Transverse colon (tissue), 4 donors: ENCODE measurements at regions not wholly inside any gene's neighbourhood (a gene's known extent, or its start where the extent isn't known, plus 50 kb on each side); places are given as distances from the start of the nearest gene placed in this dataset.

Source experiments
- DNase-seq: peaks from one replicate; pipeline ENCODE4 v3.0.0-alpha.2; 2019
- H3K27ac ChIP-seq, 4 donors: fragments of 200-600 bp; sonication (generic); 2 replicates each; pipeline ENCODE4 v1.5.1; 2016 to 2018; ENCODE audit warnings: inconsistent platforms in 4 of 4
- H3K27me3 ChIP-seq: fragments of 200-600 bp; sonication (generic); 2 replicates; pipeline ENCODE4 v1.5.1; 2017; ENCODE audit warnings: inconsistent platforms
- H3K36me3 ChIP-seq, 4 donors: fragments of 200-600 bp; sonication (generic); 2 replicates each; pipeline ENCODE4 v1.5.1; 2017 to 2019; ENCODE audit warnings: inconsistent platforms in 4 of 4
- H3K4me1 ChIP-seq, 4 donors: fragments of 200-600 bp; sonication (generic); 2 replicates each; pipeline ENCODE4 v1.5.1; 2017 to 2020; ENCODE audit warnings: inconsistent platforms in 4 of 4
- H3K4me3 ChIP-seq, 4 donors: fragments of 200-600 bp; sonication (generic); 1 replicate in 1 of 4; 2 replicates in 3 of 4; pipeline versions ENCODE4 v1.5.1 to v1.6.1; 2017 to 2019; ENCODE audit warnings: inconsistent platforms in 4 of 4
- H3K9me3 ChIP-seq, 2 donors: fragments of 200-600 bp; sonication (generic); 2 replicates each; pipeline ENCODE4 v1.5.1; 2017 to 2019; ENCODE audit warnings: inconsistent platforms in 2 of 2
- EP300 ChIP-seq: sonication (generic); formaldehyde crosslinking; IDR thresholded peaks from one replicate; pipeline ENCODE4 v1.6.1; 2017; ENCODE audit warnings: antibody characterized with exemption, low read depth
- POLR2A ChIP-seq: fragments of 450-650 bp; IDR thresholded peaks from one replicate; pipeline ENCODE4 v1.6.1; 2016; ENCODE audit warnings: antibody characterized with exemption, mild to moderate bottlenecking, moderate library complexity
- POLR2AphosphoS5 ChIP-seq, 3 donors: sonication (generic); formaldehyde crosslinking; IDR thresholded peaks; one replicate each; pipeline ENCODE4 v1.6.1; 2016; ENCODE audit warnings: antibody characterized with exemption in 3 of 3
- WGBS, 2 donors: methylation state at CpG; one replicate each; pipeline ENCODE4 v1.1.5; 2018; ENCODE audit warnings: low coverage in 1 of 2; 5-methylcytosine and 5-hydroxymethylcytosine counted together
- in situ Hi-C, 4 donors: fragments of 200-750 bp; cut with MboI; loops; one replicate each; pipeline versions ENCODE4 v1.15.0 to v1.15.1; 2017; ENCODE audit warnings: low sequenced_read_pairs in 3 of 4, low pct_ligation_motif_present in 1 of 4, low pct_unique_long_range_greater_than_20kb in 1 of 4
- intact Hi-C: fragments of 100-400 bp; cut with DNase I; formaldehyde crosslinking; loops from one replicate; pipeline ENCODE4 v1.15.1; 2023; ENCODE audit warnings: low total_unique reads
- small RNA-seq, 4 donors: library from RNA; depleted of rRNA; stranded (forward); fragments of <200 nt; gene quantifications; one replicate each; pipeline ENCODE3, GENCODE V24; 2016
- TF ChIP-seq, protein P1 (sequence below), 5 experiments: fragments of 200-600 bp in 3 of 5; fragments of 450-650 bp in 2 of 5; sonication (generic) in 3 of 5; IDR thresholded peaks; 1 replicate in 2 of 5; 2 replicates in 3 of 5; pipeline ENCODE4 v1.5.1; 2016 to 2017; ENCODE audit warnings: antibody characterized with exemption in 5 of 5, inconsistent platforms in 3 of 5, mild to moderate bottlenecking in 2 of 5, moderate library complexity in 1 of 5

GRCh38 chr15:32222716-32223115, 180.4 kb downstream of the GOLGA8K start:
- intact Hi-C loops (no loop called here), in situ Hi-C loops (no loop called here)
- peaks cover 5 to 11% of the 10 kb centered on the region in 2 donors for H3K9me3 ChIP-seq
- no peak overlapping the region for H3K4me3 ChIP-seq
- H3K27me3 ChIP-seq = no peaks in the 10 kb centered on the region
- TF ChIP-seq, protein P1, sequence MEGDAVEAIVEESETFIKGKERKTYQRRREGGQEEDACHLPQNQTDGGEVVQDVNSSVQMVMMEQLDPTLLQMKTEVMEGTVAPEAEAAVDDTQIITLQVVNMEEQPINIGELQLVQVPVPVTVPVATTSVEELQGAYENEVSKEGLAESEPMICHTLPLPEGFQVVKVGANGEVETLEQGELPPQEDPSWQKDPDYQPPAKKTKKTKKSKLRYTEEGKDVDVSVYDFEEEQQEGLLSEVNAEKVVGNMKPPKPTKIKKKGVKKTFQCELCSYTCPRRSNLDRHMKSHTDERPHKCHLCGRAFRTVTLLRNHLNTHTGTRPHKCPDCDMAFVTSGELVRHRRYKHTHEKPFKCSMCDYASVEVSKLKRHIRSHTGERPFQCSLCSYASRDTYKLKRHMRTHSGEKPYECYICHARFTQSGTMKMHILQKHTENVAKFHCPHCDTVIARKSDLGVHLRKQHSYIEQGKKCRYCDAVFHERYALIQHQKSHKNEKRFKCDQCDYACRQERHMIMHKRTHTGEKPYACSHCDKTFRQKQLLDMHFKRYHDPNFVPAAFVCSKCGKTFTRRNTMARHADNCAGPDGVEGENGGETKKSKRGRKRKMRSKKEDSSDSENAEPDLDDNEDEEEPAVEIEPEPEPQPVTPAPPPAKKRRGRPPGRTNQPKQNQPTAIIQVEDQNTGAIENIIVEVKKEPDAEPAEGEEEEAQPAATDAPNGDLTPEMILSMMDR (IDR thresholded peaks at IDR 0.05) = no peak
- TF ChIP-seq POLR2A (no peak), POLR2AphosphoS5 (IDR thresholded peaks at IDR 0.05) (no peak), EP300 (no peak)
- no peak overlapping the region for H3K27ac ChIP-seq
- no peaks in the 10 kb centered on the region for H3K4me1 ChIP-seq
- no peaks in the 10 kb centered on the region for H3K36me3 ChIP-seq
- 100% methylated on average over 1 of the region's 1 CpG for WGBS, 2 donors
- no peak for DNase-seq

Small RNA genes lying in the stretch of these regions (small RNA-seq; reads per million reads assigned to genes)
- gene RNU6-18P = 0 reads per million in 4 donors
